Mesodermal cell (in vitro differentiated cells): ENCODE measurements at regions not wholly inside any gene's neighbourhood (a gene's known extent, or its start where the extent isn't known, plus 50 kb on each side); places are given as distances from the start of the nearest gene placed in this dataset.

Source experiments
- H3K27ac ChIP-seq: 2 replicates; pipeline ENCODE4 v1.7.0; 2013; ENCODE audit warnings: mild to moderate bottlenecking, low read depth, low read length, moderate library complexity; ENCODE audit not compliant: severe bottlenecking
- H3K36me3 ChIP-seq: 2 replicates; pipeline ENCODE4 v1.7.1; 2013; ENCODE audit warnings: mild to moderate bottlenecking, low read length, moderate library complexity; ENCODE audit not compliant: control insufficient read depth, insufficient read depth
- H3K4me1 ChIP-seq: one replicate; pipeline ENCODE4 v1.7.1; 2013; ENCODE audit warnings: mild to moderate bottlenecking, low read length; ENCODE audit not compliant: insufficient read depth, control insufficient read depth, poor library complexity, severe bottlenecking
- H3K4me3 ChIP-seq: 2 replicates; pipeline ENCODE4 v1.7.0; 2013; ENCODE audit warnings: low read length, control low read depth, mild to moderate bottlenecking; ENCODE audit not compliant: insufficient read depth, poor library complexity, severe bottlenecking; ENCODE audit errors: extremely low read depth
- H3K9me3 ChIP-seq: 2 replicates; pipeline ENCODE4 v1.7.1; 2013; ENCODE audit warnings: mild to moderate bottlenecking, low read length, moderate library complexity; ENCODE audit not compliant: control insufficient read depth
- WGBS, 2 experiments: methylation state at CpG; one replicate each; pipeline ENCODE4 v1.1.5; 2013; ENCODE audit warnings: missing lambda C conversion rate in 2 of 2; ENCODE audit not compliant: insufficient coverage in 2 of 2; 5-methylcytosine and 5-hydroxymethylcytosine counted together

DNA sequence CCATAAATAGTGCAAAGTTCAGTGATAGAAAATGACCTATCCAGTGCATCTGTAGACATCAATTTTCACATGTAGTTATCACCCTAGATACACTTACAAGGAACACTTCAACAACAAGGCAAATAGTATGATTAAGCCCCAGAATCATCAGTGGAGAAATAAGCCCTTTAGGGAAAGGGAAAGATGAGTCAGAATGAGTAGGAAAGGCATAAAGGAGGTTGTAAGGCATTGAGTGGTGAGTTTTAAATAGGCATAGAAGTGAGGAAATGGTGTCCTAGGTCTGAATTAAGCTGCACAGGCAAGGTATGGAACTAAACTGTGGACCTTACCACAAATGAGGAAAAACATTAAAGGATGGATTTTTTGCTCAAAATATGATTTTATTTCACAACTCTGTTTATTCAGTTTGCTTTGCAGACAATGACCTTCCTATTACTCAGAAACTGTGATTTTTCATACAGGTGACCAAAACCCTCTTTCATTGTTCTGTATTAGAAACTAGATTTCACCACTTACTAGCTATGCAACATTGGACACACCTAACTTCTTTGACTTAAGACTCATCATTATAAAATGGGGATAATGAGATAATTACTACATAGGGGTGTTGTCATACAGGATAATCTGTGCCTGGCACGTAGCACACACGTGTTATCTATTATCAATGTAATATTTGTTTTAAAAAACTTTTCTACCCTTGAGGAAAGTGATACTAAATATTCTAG, 57.0 kb upstream of the MAP9 start:
- H3K9me3 ChIP-seq = no peaks in the 10 kb centered on the region
- no peak overlapping the region for H3K4me3 ChIP-seq
- H3K36me3 ChIP-seq = no peaks in the 10 kb centered on the region
- WGBS, 2 experiments = no CpG with 5 or more reads among the region's 2 CpGs
- no peak overlapping the region for H3K27ac ChIP-seq
- no peaks in the 10 kb centered on the region for H3K4me1 ChIP-seq

- WGBS, 2 experiments = no CpG with 5 or more reads among the region's 2 CpGs
- H3K9me3 ChIP-seq = peaks cover 7% of the 10 kb centered on the region
- no peak overlapping the region for H3K27ac ChIP-seq
- H3K4me1 ChIP-seq = no peaks in the 10 kb centered on the region
- H3K36me3 ChIP-seq = no peaks in the 10 kb centered on the region
- no peak overlapping the region for H3K4me3 ChIP-seq
Measured at GRCh38 chr4:155430895-155431795, 54.4 kb upstream of the MAP9 start.

DNA sequence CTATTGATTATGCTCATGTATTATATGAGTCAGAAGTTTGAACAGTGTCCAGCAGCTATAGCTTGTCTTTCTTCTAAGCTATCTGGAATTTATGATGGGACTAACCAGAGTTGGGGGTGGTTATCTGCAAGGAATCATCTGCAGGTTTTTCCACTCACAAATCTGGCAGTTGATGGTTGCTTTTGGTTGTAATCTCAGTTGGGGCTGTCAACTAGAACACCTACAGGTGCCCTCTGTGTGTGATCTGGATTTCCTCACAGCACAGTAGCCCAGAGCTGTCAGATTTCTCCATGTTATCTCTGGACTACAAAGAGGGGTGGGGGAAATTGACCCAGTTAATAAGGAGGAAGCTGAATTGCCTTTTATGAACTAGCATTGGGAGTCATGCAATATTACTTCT, 51.4 kb upstream of the MAP9 start:
- Histone ChIP-seq H3K27ac (no peak overlapping the region), H3K9me3 (peaks cover 7% of the 10 kb centered on the region), H3K4me1 (no peaks in the 10 kb centered on the region), H3K36me3 (no peaks in the 10 kb centered on the region), H3K4me3 (no peak overlapping the region)

- Histone ChIP-seq H3K9me3 (peaks cover 9% of the 10 kb centered on the region), H3K27ac (no peak overlapping the region), H3K36me3 (no peaks in the 10 kb centered on the region), H3K4me3 (no peak overlapping the region), H3K4me1 (no peaks in the 10 kb centered on the region)
- WGBS, 2 experiments = 41 to 42% methylated on average over 6 to 7 of the region's 9 CpGs
Measured at GRCh38 chr4:155426953-155427352, 50.2 kb upstream of the MAP9 start.
